GM21515 (cell line): ENCODE measurements at regions not wholly inside any gene's neighbourhood (a gene's known extent, or its start where the extent isn't known, plus 50 kb on each side); places are given as distances from the start of the nearest gene placed in this dataset.

Source experiments
- ATAC-seq: cut with Tn5 transposase; IDR thresholded peaks from one replicate; pipeline ENCODE4 v1.9.1; 2021; ENCODE audit not compliant: unreplicated experiment

DNA sequence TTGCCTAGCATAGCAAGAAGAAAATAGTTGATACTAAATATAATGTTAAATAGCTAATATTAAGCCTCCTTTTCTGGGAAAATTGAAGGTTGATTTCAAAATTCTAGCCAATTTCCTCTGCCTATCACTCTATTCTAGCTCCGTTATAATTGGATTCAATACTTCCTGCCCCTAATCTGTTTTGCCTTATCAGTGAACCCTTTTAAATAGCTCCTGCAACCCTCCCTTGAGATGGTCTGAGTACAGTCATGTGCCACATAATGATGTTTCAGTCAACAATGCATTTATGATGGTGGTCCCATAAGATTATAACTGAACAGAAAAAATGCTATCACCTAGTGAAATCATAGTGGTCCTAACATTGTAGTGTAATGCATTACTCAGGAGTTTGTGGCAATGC, 79.7 kb upstream of the PBX1 start:
- no peak for ATAC-seq

DNA sequence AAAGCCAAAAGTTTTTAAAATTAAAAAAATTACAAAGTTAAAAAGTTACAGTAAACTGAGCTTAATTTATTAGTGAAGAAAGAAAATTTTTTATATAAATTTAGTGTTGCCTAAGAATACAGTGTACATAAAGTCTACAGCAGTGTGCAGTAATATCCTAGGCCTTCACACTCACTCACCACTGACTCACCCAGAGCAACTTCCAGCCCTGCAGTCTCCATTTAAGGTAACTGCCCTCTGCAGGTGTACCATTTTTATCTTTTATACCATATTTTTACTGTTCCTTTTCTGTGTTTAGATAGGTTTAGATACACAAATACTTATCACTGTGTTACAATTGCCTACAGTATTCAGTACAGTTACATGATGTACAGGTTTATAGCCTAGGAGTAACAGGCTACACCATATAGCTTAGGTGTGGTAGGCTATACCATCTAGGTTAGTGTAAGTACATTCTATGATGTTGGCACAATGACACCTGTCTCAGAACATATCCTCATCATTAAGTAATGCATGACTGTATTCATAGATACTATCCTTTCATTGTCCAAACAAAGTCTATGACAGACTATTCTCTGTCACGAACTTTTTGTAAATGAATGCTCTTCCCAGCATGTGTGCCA, 78.6 kb upstream of the PBX1 start:
- ATAC-seq, result no peak

DNA sequence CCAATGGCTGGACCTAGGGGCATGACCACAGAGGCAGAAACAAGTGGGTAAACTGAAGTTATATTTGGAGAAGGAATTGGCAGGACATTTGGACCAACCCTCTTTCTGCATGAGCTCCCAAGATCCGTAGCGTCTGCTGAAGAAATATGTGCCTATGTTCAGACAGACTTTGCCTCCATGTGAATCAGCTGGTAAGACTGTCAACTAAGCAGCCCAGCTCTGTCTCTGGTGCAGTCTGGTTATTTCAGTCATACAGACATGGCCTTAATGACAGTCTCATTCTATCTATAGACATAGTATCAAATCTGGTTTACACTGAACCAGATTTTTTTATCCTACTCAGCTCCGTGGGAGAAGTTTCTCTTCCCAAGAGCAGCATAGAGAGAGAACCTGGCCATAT, 63.1 kb upstream of the PBX1 start:
- no peak for ATAC-seq

DNA sequence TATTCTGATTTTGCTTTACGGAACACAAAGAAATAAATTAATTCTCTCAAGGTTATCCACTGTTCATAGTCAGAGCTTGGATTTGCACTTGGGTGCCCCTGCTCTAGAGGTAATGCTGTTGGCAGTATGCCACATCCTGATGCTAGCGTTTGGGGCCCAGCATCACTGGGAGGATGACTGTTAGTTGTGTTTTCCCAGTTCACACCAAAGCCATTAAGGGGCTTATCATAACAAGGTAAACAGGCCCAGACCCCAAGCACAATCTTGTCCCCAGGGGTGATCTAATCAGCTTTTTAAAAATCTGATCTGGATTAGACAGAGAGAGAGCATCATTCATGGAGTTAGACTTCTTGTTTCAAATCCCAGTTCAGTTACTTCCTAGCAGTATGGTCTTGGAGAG, 60.2 kb upstream of the PBX1 start:
- no peak for ATAC-seq

DNA sequence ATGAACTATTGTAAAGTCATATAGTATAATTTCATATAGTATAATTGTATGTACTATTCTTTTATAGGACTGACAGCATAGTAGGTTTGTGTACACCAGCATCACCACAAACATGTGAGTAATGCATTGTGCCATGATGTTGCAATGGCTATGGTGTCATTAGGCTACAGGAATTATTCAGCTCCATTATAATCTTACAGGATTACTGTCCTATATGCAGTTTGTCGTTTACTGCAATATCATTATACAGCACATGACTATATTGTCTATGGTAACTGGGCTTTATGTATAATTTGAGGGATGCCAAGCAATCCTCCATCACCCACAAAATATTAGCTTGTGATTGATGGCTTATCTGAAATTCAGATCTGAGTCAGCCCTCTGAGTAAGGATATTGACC, 54.2 kb upstream of the PBX1 start:
- no peak for ATAC-seq
